HG03354 (cell line): ENCODE measurements at regions not wholly inside any gene's neighbourhood (a gene's known extent, or its start where the extent isn't known, plus 50 kb on each side); places are given as distances from the start of the nearest gene placed in this dataset.

ENCODE experiments used
- ATAC-seq: cut with Tn5 transposase; IDR thresholded peaks from one replicate; pipeline ENCODE4 v1.9.1; 2021; ENCODE audit warnings: mild to moderate bottlenecking; ENCODE audit not compliant: unreplicated experiment, poor library complexity, severe bottlenecking

DNA sequence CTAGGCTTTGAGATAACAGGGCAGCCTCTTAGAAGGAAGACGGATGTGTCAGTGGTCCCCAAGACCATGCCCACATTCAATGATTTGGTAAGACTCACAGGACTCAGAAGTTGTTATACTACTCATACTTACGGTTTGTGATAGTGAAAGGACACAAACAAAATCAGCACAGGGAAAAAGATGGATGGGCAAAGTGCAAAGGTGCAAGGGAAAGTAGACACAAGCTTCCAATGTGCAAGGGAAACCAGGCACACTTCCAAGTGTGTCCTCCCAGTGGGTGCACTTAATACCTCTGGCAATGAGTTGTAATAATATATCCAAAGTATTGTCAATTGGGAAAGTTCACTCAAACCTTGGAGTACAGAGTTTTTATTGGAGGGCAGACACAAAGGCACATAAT, 53.8 kb upstream of the VCX start:
- ATAC-seq, result no peak

DNA sequence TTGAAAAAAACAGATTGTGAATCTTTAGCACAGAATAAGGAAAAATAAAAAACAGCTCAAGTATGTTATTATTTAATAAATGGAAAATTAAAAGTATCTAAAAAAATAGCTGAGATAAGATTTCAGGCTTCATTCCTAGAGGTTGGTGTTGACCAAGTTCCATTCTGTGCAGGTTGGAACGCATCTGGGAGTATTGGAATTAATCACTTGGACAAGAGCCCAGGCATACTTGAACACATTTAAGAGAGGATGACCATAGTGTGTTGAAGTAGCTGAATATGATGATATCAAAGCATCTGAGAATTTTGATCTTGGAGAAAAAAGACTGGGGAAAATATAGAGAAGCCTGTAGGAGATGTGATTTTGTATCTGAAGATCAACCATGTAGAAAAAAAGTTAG, 54.6 kb upstream of the VCX start:
- ATAC-seq, result no peak

DNA sequence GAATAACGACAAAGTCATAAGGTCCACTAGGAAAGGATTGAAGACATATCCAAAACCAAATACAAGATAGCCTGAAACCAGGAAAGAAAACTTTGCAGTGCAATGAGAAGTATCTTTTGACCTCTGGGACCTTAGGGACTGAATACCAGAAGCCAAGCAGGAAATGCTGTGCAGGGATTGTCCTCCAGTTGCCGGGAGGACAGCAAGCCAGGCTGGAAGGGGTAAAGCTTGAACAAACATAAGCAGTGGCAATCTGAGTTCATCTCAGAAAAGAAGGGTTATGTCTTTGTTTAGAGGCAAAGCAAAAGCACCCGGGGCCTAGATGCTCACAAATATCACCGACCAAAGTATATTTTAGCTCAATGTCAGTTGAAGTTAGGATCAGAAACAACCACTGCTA, 55.3 kb upstream of the VCX start:
- no peak for ATAC-seq

GRCh38 chrX:7784580-7784979, 58.4 kb upstream of the VCX start:
- no peak for ATAC-seq

- ATAC-seq, result no peak
Measured at GRCh38 chrX:7779644-7780043, 63.3 kb upstream of the VCX start.

GRCh38 chrX:7775987-7776386, 67.0 kb upstream of the VCX start:
- ATAC-seq, result no peak

GRCh38 chrX:7771788-7772438, 71.1 kb upstream of the VCX start:
- no peak for ATAC-seq

DNA sequence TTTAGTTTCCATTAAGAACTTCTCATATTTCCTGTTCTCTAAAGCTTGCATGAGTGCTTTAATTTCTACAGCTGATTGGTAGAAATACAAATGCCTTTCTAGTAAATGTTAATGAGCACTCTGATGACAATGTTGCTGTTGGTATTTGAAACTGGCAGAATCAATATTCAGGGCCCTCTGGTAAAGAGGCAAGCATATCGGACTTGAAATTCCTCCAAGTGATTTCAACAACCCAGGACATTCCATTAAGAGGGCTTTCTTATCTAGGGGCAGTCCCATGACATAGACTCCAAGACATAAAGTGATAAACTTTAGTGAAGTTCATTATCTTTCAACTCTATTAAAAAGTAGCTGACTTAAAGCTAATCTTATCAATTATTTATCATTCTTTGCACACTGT, 83.1 kb upstream of the VCX start:
- no peak for ATAC-seq

DNA sequence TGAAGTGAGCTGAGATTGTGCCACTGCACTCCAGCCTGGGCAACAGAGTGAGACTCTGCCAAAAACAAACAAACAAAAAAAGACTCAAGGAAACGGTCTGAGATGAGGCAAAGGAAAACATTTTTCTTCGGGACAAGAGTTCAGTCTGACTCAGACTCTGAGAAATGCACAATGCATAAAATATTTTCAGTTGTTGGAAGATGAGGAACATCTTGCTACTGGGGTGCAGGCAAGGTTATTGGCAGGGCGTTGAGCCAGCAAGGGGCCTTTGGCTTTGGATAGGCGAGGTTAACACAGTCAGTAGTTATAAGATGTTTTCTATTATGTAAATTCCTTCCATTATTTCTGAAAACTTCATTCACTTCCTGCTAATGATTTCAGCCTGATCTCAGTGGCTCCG, 96.1 kb upstream of the VCX start:
- ATAC-seq, result no peak

GRCh38 chrX:7730071-7730470, 112.9 kb upstream of the VCX start:
- ATAC-seq, result no peak

DNA sequence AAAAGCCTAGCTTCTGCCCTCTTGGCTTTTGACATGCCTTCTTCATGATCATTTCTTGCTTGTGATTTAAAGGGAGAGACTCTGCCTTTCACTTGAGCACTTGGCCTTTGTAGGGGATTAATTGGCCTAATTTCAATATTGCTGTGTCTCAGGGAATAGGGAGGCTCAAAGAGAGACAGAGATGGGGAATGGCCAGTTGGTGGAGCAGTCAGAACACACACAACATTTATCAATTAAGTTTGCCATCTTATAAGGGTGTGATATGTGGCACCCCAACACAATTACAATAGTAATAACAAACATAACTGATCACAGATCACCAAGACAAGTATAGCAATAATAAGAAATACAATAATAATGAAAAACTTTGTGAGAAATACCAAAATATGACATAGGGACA, 122.5 kb upstream of the VCX start:
- ATAC-seq, result no peak

DNA sequence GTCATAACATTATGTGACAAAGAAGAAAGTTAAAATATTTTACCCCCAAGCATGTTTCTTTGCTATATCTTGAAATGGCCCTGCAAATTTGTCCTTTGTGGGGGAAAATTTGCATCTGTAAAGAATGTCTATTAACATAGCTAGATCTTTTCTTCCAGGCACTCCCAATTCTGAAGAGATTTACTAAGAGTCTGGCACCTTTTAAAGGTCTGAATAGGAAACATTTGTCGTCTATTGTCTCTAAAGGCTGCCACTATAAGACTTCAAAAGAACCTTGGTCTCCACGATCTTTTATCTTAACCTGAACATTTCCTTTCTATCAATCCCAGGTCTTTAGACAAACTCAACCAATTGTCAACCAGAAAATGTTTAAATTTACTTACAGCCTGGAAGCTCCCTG, 128.6 kb upstream of the VCX start:
- no peak for ATAC-seq

GRCh38 chrX:7711167-7711566, 131.8 kb upstream of the VCX start:
- ATAC-seq, result no peak

GRCh38 chrX:7709845-7710244, 133.1 kb upstream of the VCX start:
- ATAC-seq, result no peak

DNA sequence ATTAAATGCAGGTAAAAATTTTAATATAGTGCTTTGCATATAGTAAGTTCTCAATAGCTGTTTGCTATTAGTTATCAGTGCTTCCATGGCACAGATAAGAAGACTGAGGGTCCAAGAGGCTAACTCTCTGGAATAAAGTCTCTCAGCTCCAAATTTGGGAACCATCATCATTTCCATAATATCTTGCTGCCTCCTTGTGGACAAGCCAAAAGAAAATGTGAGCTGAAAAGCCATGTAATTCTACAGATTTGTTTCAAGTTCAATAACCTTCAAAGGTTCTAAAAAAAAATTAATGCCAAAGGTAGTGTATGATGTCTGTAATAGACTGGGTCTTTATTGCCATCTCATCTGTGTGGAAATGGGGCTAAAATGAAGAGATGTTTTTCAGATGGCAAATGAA, 136.9 kb upstream of the VCX start:
- no peak for ATAC-seq

DNA sequence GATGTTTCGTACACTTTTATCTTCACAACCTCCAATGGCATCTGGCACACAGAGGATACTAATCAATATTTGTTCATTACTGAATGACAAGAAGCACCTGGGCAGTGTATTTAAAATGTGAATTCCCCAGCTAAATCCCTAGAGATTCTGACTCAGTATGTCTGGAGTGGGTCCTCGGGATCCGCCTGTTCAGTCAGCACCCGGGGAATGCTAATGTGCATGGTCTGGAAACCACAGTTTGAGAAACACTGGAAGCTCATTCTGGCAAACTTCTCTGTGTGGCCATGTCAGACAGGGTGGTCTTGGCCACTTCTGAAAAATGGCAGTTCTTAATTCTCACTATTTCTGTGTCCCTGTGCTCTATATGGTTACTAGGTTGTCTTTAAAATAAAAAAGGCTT, 138.8 kb upstream of the VCX start:
- no peak for ATAC-seq

DNA sequence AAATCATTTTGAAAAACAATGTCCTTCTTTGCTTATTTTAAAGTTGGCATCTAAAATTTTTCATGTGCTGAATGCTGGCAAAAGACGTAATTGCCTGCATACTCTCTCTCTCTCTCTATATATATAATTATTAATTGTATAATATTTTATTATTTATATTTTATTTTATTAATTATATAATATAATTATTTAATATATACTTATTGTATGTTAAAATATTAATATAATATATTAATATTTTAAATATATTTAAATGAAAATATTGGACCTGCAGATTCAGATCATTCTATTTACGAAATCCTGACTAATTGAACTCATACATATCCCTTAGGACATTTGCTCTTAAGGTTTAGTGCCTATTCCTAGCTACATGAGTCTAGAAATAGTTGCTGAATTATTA, 144.7 kb upstream of the VCX start:
- no peak for ATAC-seq

- ATAC-seq, result no peak
Measured at GRCh38 chrX:7690842-7691241, 152.1 kb upstream of the VCX start.

DNA sequence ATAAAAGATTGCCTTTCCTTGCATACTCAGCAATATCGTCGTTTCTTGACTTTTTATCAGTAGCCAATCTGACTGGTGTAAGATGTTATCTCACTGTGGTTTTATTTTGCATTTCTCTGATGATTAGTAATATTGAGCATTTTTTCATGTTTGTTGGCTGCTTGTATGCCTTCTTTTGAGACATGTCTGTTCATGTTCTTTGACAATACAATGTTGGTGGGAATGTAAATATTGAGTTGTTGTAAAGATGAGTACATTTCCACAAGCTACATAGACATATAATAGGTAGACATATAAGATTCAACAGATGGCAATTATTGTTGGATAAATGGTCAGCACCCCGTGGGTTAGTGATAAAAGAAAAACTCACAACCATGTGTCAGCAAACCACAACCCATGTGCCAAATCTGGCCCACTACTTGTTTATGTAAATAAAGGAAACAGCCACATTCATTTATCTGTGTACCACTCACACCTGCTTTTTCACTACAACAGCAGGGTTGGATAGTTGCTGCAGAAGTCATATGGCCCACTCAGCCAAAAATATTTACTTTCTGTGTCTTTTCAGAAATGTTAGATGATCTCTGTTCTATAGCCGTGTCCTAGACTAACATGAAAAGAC, 153.1 kb upstream of the VCX start:
- ATAC-seq, result no peak

- no peak for ATAC-seq
Measured at GRCh38 chrX:7680181-7680580, 162.8 kb upstream of the VCX start.

DNA sequence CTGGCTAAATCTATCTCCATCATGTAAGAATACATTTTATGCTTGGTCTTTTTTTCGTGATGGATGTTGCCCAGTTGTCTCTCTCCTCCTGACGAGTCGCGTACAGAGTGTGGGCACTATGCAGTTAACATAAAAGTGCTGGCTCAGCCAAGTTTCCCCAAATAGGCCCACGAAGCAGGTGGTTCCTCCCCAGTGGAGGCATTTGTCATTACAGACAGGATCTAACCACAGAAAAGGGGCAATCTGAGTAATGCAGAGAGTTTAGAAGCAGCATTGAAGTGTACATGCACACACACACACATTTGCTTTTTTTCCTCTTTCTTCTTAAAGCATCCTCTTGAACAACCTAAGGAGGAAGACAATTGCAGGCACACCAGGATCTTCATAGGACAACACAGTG, 188.7 kb upstream of the VCX start:
- ATAC-seq, result no peak

GRCh38 chrX:7647831-7648230, 195.1 kb upstream of the VCX start:
- no peak for ATAC-seq
